ENCODE measurements at regions not wholly inside any gene's neighbourhood (a gene's known extent, or its start where the extent isn't known, plus 50 kb on each side); places are given as distances from the start of the nearest gene placed in this dataset.
A peak's percentile ranks its signal among the peaks of the same experiment; 100 is the strongest.

GRCh38 chr1:232271991-232272589 is 357.8 kb downstream of the SIPA1L2 start:
- peak; percentile 24 for DNase-seq

GRCh38 chr1:232271299-232271698 is 358.6 kb downstream of the SIPA1L2 start:
- no peak for DNase-seq

- no peak for DNase-seq
Measured at GRCh38 chr1:232269988-232270387, 359.9 kb downstream of the SIPA1L2 start.

GRCh38 chr1:232267837-232268598 is 361.9 kb downstream of the SIPA1L2 start:
- no peak for DNase-seq

GRCh38 chr1:232267092-232267836 is 362.7 kb downstream of the SIPA1L2 start:
- DNase-seq = no peak

- DNase-seq = no peak
Measured at GRCh38 chr1:232263452-232263851, 366.5 kb downstream of the SIPA1L2 start.

- no peak for DNase-seq
Measured at GRCh38 chr1:232262991-232263390, 366.9 kb downstream of the SIPA1L2 start.

- no peak for DNase-seq
Measured at GRCh38 chr1:232260861-232261260, 369.1 kb downstream of the SIPA1L2 start.

- DNase-seq = no peak
Measured at GRCh38 chr1:232260045-232260444, 369.9 kb downstream of the SIPA1L2 start.

GRCh38 chr1:232259333-232259732 is 370.6 kb downstream of the SIPA1L2 start:
- no peak for DNase-seq

- no peak for DNase-seq
Measured at GRCh38 chr1:232252546-232253118, 377.3 kb downstream of the SIPA1L2 start.

- no peak for DNase-seq
Measured at GRCh38 chr1:232250838-232251237, 379.1 kb downstream of the SIPA1L2 start.

- DNase-seq = no peak
Measured at GRCh38 chr1:232249861-232250777, 379.8 kb downstream of the SIPA1L2 start.

GRCh38 chr1:232249339-232249738 is 380.6 kb downstream of the SIPA1L2 start:
- no peak for DNase-seq

GRCh38 chr1:232248276-232248820 is 381.6 kb downstream of the SIPA1L2 start:
- no peak for DNase-seq

GRCh38 chr1:232247669-232248068 is 382.3 kb downstream of the SIPA1L2 start:
- no peak for DNase-seq

- DNase-seq = no peak
Measured at GRCh38 chr1:232244426-232244825, 385.5 kb downstream of the SIPA1L2 start.

- no peak for DNase-seq
Measured at GRCh38 chr1:232239998-232240397, 389.9 kb downstream of the SIPA1L2 start.

GRCh38 chr1:232239522-232239921 is 390.4 kb downstream of the SIPA1L2 start:
- no peak for DNase-seq

- DNase-seq = no peak
Measured at GRCh38 chr1:232238009-232238408, 391.9 kb downstream of the SIPA1L2 start.

- no peak for DNase-seq
Measured at GRCh38 chr1:232227306-232227705, 402.6 kb downstream of the SIPA1L2 start.

- peak; percentile 50 for DNase-seq
Measured at GRCh38 chr1:232226197-232226712, 403.7 kb downstream of the SIPA1L2 start.

Measured in NCI-H226 (cell line).